HTR-8/SVneo (cell line): ENCODE measurements at regions not wholly inside any gene's neighbourhood (a gene's known extent, or its start where the extent isn't known, plus 50 kb on each side); places are given as distances from the start of the nearest gene placed in this dataset.

ENCODE experiments used
- DNase-seq: peaks from one replicate; pipeline ENCODE4 v3.0.0; 2011; ENCODE audit warnings: low spot score, mixed read lengths; ENCODE audit not compliant: insufficient read length
- FAIRE-seq: peaks from 2 replicates; lab custom pipeline; 2011; peaks lifted over from hg19 to GRCh38; lab: Jason Lieb, UNC

GRCh38 chr6:137767911-137768690 is 99.0 kb upstream of the TNFAIP3 start:
- DNase-seq = no peak
- no peak for FAIRE-seq

GRCh38 chr6:137768935-137769334 is 98.1 kb upstream of the TNFAIP3 start:
- FAIRE-seq = no peak
- DNase-seq = no peak

GRCh38 chr6:137769797-137770362 is 97.2 kb upstream of the TNFAIP3 start:
- no peak for FAIRE-seq

GRCh38 chr6:137772541-137773250 is 94.4 kb upstream of the TNFAIP3 start:
- DNase-seq (no peak), FAIRE-seq (no peak)

More at GRCh38 chr6:137769797-137770362, 97.2 kb upstream of the TNFAIP3 start:
- DNase-seq = no peak

GRCh38 chr6:137775227-137775626 is 91.8 kb upstream of the TNFAIP3 start:
- DNase-seq = no peak
- no peak for FAIRE-seq

GRCh38 chr6:137775720-137776119 is 91.3 kb upstream of the TNFAIP3 start:
- FAIRE-seq (no peak), DNase-seq (no peak)

- DNase-seq (no peak), FAIRE-seq (no peak)
Observed at GRCh38 chr6:137776256-137776655, 90.8 kb upstream of the TNFAIP3 start.

- FAIRE-seq = no peak
- DNase-seq = no peak
Observed at GRCh38 chr6:137776786-137777686, 90.0 kb upstream of the TNFAIP3 start.

- DNase-seq (no peak), FAIRE-seq (no peak)
Observed at GRCh38 chr6:137777687-137778075, 89.4 kb upstream of the TNFAIP3 start.

GRCh38 chr6:137779982-137780381 is 87.1 kb upstream of the TNFAIP3 start:
- FAIRE-seq (no peak), DNase-seq (no peak)

GRCh38 chr6:137780447-137781034 is 86.5 kb upstream of the TNFAIP3 start:
- DNase-seq (no peak), FAIRE-seq (no peak)

GRCh38 chr6:137781639-137782038 is 85.4 kb upstream of the TNFAIP3 start:
- no peak for DNase-seq
- no peak for FAIRE-seq

GRCh38 chr6:137782166-137783039 is 84.7 kb upstream of the TNFAIP3 start:
- FAIRE-seq = no peak
- no peak for DNase-seq

GRCh38 chr6:137783710-137784109 is 83.3 kb upstream of the TNFAIP3 start:
- no peak for DNase-seq
- no peak for FAIRE-seq

GRCh38 chr6:137784583-137784982 is 82.5 kb upstream of the TNFAIP3 start:
- DNase-seq (no peak), FAIRE-seq (no peak)

GRCh38 chr6:137787016-137787415 is 80.0 kb upstream of the TNFAIP3 start:
- no peak for DNase-seq
- FAIRE-seq = no peak

- FAIRE-seq = no peak
- no peak for DNase-seq
Observed at GRCh38 chr6:137788248-137788647, 78.8 kb upstream of the TNFAIP3 start.

GRCh38 chr6:137791281-137792159 is 75.5 kb upstream of the TNFAIP3 start:
- DNase-seq (no peak), FAIRE-seq (no peak)
